ENCODE measurements at regions not wholly inside any gene's neighbourhood (a gene's known extent, or its start where the extent isn't known, plus 50 kb on each side); places are given as distances from the start of the nearest gene placed in this dataset.
"Not testable (repeated sequence)": the region's sequence is repeated elsewhere in the genome, so short reads cannot be mapped to it uniquely, and the experiment has no call there.

DNA sequence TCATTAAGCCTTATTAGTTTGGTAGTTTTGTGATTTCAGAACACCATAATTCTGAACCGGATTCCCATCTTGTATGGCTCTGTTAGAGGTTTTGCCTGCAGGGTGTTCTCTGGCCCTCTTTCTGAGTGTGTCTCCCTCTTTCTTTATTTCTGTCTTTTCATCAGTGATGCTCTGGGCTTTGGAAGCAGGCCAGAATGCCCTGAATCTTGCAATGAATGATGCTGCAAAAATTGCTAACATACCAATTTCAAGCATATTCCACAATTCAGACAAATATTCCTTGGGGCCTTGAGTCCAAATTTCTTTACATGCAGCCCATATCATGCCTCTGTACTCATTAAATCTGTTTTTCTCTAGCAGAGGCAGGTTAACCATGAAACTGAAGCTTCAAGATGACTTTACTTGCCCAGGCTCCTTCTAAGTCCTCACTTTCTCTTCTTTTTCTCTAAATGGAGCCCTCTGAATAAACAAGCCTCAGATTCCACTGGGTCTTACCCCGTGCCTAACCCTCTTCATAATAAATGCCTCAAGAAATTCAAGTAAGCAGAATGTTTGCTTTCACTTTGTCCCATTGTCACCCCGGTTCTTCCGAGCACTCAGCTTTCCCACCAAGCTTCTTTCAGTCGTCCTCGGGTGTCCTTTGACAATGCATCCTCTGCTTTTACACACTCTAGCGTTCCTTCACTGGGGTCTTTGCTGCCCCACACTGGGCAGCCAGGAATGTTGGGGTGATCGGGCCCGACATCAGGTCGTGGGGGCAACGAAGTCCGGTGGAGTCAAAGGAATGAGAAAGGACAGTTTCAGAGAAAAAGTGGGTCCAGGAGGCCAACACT, 78.8 kb upstream of the SLC38A4 start:
- peak; percentile 42 for DNase-seq
- Mint-ChIP-seq H3K27ac (peak overlapping the region; percentile 96), H3K27me3 (ENCODE audit: insufficient read depth) (peaks cover 2% of the 10 kb centered on the region; the same call in 1 of the 2 replicates), H3K4me3 (peak overlapping the region; percentile 87), H3K4me1 (ENCODE audit: low read depth) (peaks cover 66% of the 10 kb centered on the region), H3K9me3 (peaks cover 6% of the 10 kb centered on the region), H3K36me3 (ENCODE audit: low read depth) (peaks cover 16% of the 10 kb centered on the region)
- no peak for TF ChIP-seq CTCF (IDR thresholded peaks at IDR 0.05)

DNA sequence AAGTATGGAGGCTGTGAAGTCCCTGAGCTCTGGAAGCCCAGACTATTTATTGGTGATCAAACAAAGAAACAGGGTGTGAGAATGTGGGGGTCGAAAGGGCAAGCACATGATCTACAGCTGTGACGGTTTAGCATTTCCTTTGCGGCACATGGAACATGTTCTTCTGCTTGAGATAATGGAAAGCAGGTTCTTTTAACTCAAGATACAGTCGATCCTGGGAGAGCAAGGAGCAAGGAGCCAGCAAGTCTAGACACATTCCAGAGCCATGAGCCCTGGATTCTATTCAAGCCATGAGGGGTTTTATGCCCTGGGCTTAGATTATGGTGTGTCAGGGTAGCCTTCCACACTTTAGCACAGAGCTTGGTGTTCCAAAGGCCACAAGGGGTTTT, 79.4 kb upstream of the SLC38A4 start:
- H3K27ac Mint-ChIP-seq: peak overlapping the region; percentile 96

DNA sequence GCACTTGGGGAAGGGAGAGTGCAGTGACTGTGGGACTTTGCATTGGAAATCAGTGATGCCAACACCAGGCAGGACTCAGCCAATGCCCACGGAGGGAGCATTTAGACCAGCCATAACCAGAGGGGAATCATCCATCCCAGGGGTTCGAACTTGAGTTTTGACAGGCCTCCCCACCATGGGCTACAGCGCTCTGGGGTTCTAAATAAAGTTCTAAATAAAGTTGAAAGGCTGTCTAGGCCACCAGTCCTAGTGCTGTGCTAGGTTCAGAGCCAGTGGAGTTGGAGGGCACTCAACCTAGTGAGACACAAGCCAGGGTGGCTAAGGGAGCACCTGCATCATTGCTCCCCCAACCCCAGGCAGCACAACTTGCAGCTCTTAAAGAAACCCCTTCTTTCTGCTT, 82.0 kb upstream of the SLC38A4 start:
- TF ChIP-seq CTCF (IDR thresholded peaks at IDR 0.05): no peak
- H3K27me3 Mint-ChIP-seq (ENCODE audit: insufficient read depth): peaks cover 2% of the 10 kb centered on the region; the same call in 1 of the 2 replicates
- peaks cover 19% of the 10 kb centered on the region for H3K9me3 Mint-ChIP-seq
- no peak overlapping the region for H3K27ac Mint-ChIP-seq
- H3K36me3 Mint-ChIP-seq (ENCODE audit: low read depth): peaks cover 41% of the 10 kb centered on the region
- H3K4me3 Mint-ChIP-seq: no peak overlapping the region
- DNase-seq: no peak
- H3K4me1 Mint-ChIP-seq (ENCODE audit: low read depth): peaks cover 79% of the 10 kb centered on the region

More for the DNA sequence above, 79.4 kb upstream of the SLC38A4 start:
- Mint-ChIP-seq H3K4me3 (peak overlapping the region; percentile 87), H3K9me3 (peaks cover 11% of the 10 kb centered on the region), H3K4me1 (ENCODE audit: low read depth) (peaks cover 70% of the 10 kb centered on the region), H3K36me3 (ENCODE audit: low read depth) (peaks cover 22% of the 10 kb centered on the region)
- DNase-seq: peak; percentile 76
- not testable (repeated sequence) for H3K27me3 Mint-ChIP-seq (ENCODE audit: insufficient read depth)

GRCh38 chr12:46908236-46908935, 82.6 kb upstream of the SLC38A4 start:
- Mint-ChIP-seq H3K36me3 (ENCODE audit: low read depth) (peaks cover 41% of the 10 kb centered on the region), H3K27me3 (ENCODE audit: insufficient read depth) (peaks cover 2% of the 10 kb centered on the region; the same call in 1 of the 2 replicates), H3K9me3 (peaks cover 19% of the 10 kb centered on the region), H3K27ac (peak overlapping the region; percentile 27; the same call in 1 of the 2 replicates), H3K4me1 (ENCODE audit: low read depth) (peaks cover 73% of the 10 kb centered on the region), H3K4me3 (no peak overlapping the region)
- DNase-seq: peak; percentile 52
- TF ChIP-seq CTCF (IDR thresholded peaks at IDR 0.05): no peak; the same call in 1 of the 2 replicates

- Mint-ChIP-seq H3K4me3 (no peak overlapping the region), H3K9me3 (peaks cover 19% of the 10 kb centered on the region)
Observed at GRCh38 chr12:46908936-46909635, 83.3 kb upstream of the SLC38A4 start.

More at GRCh38 chr12:46908936-46909635, 83.3 kb upstream of the SLC38A4 start:
- DNase-seq: no peak
- Mint-ChIP-seq H3K27ac (no peak overlapping the region), H3K36me3 (ENCODE audit: low read depth) (peaks cover 41% of the 10 kb centered on the region), H3K4me1 (ENCODE audit: low read depth) (peaks cover 67% of the 10 kb centered on the region), H3K27me3 (ENCODE audit: insufficient read depth) (peaks cover 2% of the 10 kb centered on the region; the same call in 1 of the 2 replicates)
- TF ChIP-seq CTCF (IDR thresholded peaks at IDR 0.05): no peak

All from HFFc6 (cell line).